DND-41 (cell line): ENCODE measurements at regions not wholly inside any gene's neighbourhood (a gene's known extent, or its start where the extent isn't known, plus 50 kb on each side); places are given as distances from the start of the nearest gene placed in this dataset.

ENCODE experiments used
- ATAC-seq: fragments of 200-7000 bp; cut with Tn5 transposase; 3 replicates; pipeline ENCODE4 v1.9.1; 2021; ENCODE audit warnings: low read depth; ENCODE audit not compliant: insufficient read depth
- DNase-seq: peaks from one replicate; pipeline ENCODE4 v3.0.0-alpha.2; 2020
- H2AFZ ChIP-seq: 2 replicates; pipeline ENCODE4 v1.6.0; 2012; ENCODE audit warnings: low read depth, low read length
- H3K27ac ChIP-seq: 2 replicates; pipeline ENCODE4 v1.5.1; 2012; ENCODE audit warnings: low read length, inconsistent platforms
- H3K27me3 ChIP-seq: fragments of 200-600 bp; sonication (generic); 2 replicates; pipeline ENCODE4 v1.6.0; 2012; ENCODE audit warnings: low read length, mild to moderate bottlenecking, inconsistent platforms; ENCODE audit not compliant: insufficient read depth, poor library complexity
- H3K36me3 ChIP-seq: 2 replicates; pipeline ENCODE4 v1.5.1; 2012; ENCODE audit warnings: low read length, inconsistent platforms; ENCODE audit not compliant: insufficient read depth
- H3K4me1 ChIP-seq: 2 replicates; pipeline ENCODE4 v1.5.1; 2012; ENCODE audit warnings: mild to moderate bottlenecking, low read length; ENCODE audit not compliant: insufficient read depth
- H3K4me2 ChIP-seq: 2 replicates; pipeline ENCODE4 v1.6.0; 2012; ENCODE audit warnings: mild to moderate bottlenecking, moderate library complexity, low read length, inconsistent platforms; ENCODE audit not compliant: insufficient read depth
- H3K4me3 ChIP-seq, 2 experiments: fragments of 200-600 bp in 1 of 2; shearing (Covaris generic) in 1 of 2; 2 replicates each; pipeline ENCODE4 v1.5.1; 2012 to 2016; ENCODE audit warnings: inconsistent platforms in 2 of 2, low read length in 2 of 2, mild to moderate bottlenecking in 2 of 2, low read depth in 1 of 2, moderate library complexity in 1 of 2
- H3K79me2 ChIP-seq: 2 replicates; pipeline ENCODE4 v1.6.0; 2012; ENCODE audit warnings: low read length, inconsistent platforms; ENCODE audit not compliant: insufficient read depth
- H3K9ac ChIP-seq: 2 replicates; pipeline ENCODE4 v1.6.0; 2012; ENCODE audit warnings: low read depth, mild to moderate bottlenecking, inconsistent platforms, low read length, moderate library complexity
- H3K9me3 ChIP-seq: 2 replicates; pipeline ENCODE4 v1.5.1; 2012; ENCODE audit warnings: low read length, moderate library complexity, mild to moderate bottlenecking, inconsistent platforms; ENCODE audit not compliant: insufficient read depth, severe bottlenecking
- H4K20me1 ChIP-seq: 2 replicates; pipeline ENCODE4 v1.6.0; 2012; ENCODE audit warnings: low read length; ENCODE audit not compliant: insufficient read depth
- CTCF ChIP-seq: IDR thresholded peaks from 2 replicates; pipeline ENCODE4 v1.5.1; 2012; ENCODE audit warnings: borderline replicate concordance, low read length, moderate library complexity, mild to moderate bottlenecking; ENCODE audit not compliant: poor library complexity, severe bottlenecking; ENCODE audit errors: extremely low read depth
- EZH2 ChIP-seq: IDR thresholded peaks from 3 replicates; pipeline ENCODE4 v1.6.1; 2012; ENCODE audit warnings: borderline replicate concordance, low read depth, mild to moderate bottlenecking, moderate library complexity, low read length, inconsistent platforms; ENCODE audit not compliant: severe bottlenecking

- TF ChIP-seq EZH2 (no peak), CTCF (no peak)
- Histone ChIP-seq H3K27me3 (no peaks in the 10 kb centered on the region), H3K79me2 (no peaks in the 10 kb centered on the region), H3K4me1 (0 out of 2 replicates have a peak, but pooled peaks cover 7% of the 10 kb centered on the region), H3K4me3 (no peak overlapping the region), H3K36me3 (no peaks in the 10 kb centered on the region), H3K9ac (no peak overlapping the region), H3K4me2 (no peak overlapping the region), H3K9me3 (peaks cover 3% of the 10 kb centered on the region), H4K20me1 (no peaks in the 10 kb centered on the region), H3K27ac (no peak overlapping the region), H2AFZ (no peak overlapping the region)
- ATAC-seq (no peak), DNase-seq (no peak)
Observed at GRCh38 chr14:96987771-96988170, 190.6 kb downstream of the VRK1 start.

DNA sequence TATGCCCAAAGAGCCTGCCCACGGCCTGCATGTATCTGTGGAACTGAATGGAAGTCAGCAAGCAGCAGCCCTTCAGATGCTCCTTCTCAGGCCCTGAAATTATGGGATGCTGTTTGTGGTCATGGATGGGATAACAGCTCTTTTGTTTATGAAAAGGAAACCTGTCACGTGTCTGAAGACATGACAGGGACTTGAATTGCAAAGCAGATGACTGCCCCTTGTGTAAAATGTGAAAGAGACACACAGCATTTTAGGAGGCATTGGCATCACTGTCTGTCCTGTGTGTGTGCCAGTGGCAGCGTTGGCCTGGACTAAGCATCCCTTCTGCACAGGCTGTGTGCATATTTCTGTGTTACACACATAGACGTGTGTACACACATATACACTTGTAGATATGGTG is 192.1 kb downstream of the VRK1 start:
- ATAC-seq (no peak), DNase-seq (no peak)
- Histone ChIP-seq H3K9me3 (peaks cover 3% of the 10 kb centered on the region), H3K79me2 (no peaks in the 10 kb centered on the region), H3K4me3 (no peak overlapping the region), H3K27ac (no peak overlapping the region), H3K4me1 (0 out of 2 replicates have a peak, but pooled peaks cover 7% of the 10 kb centered on the region), H3K4me2 (no peak overlapping the region), H3K27me3 (no peaks in the 10 kb centered on the region), H2AFZ (no peak overlapping the region), H3K36me3 (no peaks in the 10 kb centered on the region), H3K9ac (no peak overlapping the region), H4K20me1 (no peaks in the 10 kb centered on the region)
- no peak for TF ChIP-seq EZH2
- TF ChIP-seq CTCF, result no peak

DNA sequence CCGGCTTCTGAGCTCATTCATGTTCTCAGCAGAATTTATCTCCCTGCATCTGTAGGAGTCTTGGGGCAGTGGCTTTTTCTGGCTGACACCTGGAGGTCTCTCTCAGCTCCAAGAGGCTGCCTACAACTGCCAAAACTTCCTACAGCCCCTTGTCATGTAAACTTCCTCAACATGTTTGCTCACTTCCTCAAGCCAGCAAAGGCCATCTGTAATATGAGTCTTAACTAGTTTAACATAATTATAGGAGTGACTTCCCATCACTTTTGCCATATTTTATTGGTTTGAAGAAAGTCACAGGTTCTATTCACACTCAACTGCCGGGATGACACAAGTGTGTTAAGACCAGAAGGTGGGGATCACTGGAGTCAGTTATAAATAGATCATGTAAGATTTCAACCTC is 194.0 kb downstream of the VRK1 start:
- Histone ChIP-seq H3K4me1 (0 out of 2 replicates have a peak, but pooled peaks cover 7% of the 10 kb centered on the region), H3K79me2 (no peaks in the 10 kb centered on the region)
- ATAC-seq, result no peak

More for the DNA sequence above, 194.0 kb downstream of the VRK1 start:
- Histone ChIP-seq H3K27ac (no peak overlapping the region), H3K4me2 (no peak overlapping the region), H3K9ac (no peak overlapping the region), H4K20me1 (no peaks in the 10 kb centered on the region), H3K9me3 (peaks cover 3% of the 10 kb centered on the region), H3K4me3 (no peak overlapping the region), H3K27me3 (no peaks in the 10 kb centered on the region), H3K36me3 (no peaks in the 10 kb centered on the region), H2AFZ (no peak overlapping the region)
- no peak for DNase-seq
- TF ChIP-seq CTCF (no peak), EZH2 (no peak)
